Breast epithelium (tissue), 3 donors: ENCODE measurements at regions not wholly inside any gene's neighbourhood (a gene's known extent, or its start where the extent isn't known, plus 50 kb on each side); places are given as distances from the start of the nearest gene placed in this dataset.

ENCODE experiments used
- CTCF ChIP-seq, 3 donors: fragments of 450-650 bp; IDR thresholded peaks; one replicate each; pipeline ENCODE4 v1.5.1; 2016 to 2017; ENCODE audit warnings: antibody characterized with exemption in 3 of 3, mild to moderate bottlenecking in 3 of 3, moderate library complexity in 3 of 3
- POLR2A ChIP-seq: fragments of 450-650 bp; IDR thresholded peaks from one replicate; pipeline ENCODE4 v1.6.1; 2016; ENCODE audit warnings: antibody characterized with exemption, mild to moderate bottlenecking, moderate library complexity

DNA sequence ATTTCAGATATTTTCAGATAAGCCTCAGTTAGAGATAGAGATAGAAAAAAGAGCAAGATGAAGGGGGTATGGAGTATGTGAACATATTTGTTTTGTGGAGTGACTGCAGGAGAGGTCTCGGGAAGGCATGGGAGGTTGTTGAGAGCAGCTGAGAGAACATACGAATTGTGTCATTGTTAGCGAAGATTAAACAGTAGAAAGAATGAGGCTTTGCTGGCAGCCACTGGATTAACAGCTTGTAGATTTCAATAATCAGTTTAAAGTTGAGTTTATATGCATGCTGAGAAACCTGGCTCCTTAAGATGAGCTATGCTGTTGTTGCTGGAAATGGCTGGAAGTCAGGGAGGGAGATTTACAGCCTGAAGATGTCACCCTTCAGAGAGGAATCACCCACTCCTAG is 100.9 kb upstream of the SORCS3 start:
- TF ChIP-seq CTCF (IDR thresholded peaks at IDR 0.05) (no peak), POLR2A (no peak)
